ENCODE measurements at regions not wholly inside any gene's neighbourhood (a gene's known extent, or its start where the extent isn't known, plus 50 kb on each side); places are given as distances from the start of the nearest gene placed in this dataset.

DNA sequence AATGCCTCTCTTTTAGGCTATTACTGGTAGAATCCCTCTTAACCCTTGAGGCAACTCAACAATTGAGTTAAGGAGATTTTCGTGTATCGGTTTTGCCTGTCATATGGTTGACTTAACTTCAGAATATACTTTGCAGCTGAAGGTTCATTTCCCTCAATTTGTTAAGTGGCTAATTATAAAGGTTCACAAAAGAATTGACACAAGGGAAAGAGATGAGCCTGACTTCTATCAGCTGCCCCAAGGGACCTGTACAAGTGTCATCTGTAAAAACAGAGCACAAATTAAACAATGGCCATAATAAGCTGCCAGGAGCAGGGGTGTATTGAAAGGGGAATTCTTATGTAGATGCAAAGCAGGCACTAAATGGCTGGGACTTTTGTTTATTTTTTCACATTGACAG, 334.8 kb upstream of the OBI1 start:
- no peak overlapping the region for H3K4me3 Mint-ChIP-seq (ENCODE audit: low read depth, unreplicated experiment)
- no peaks in the 10 kb centered on the region for H3K36me3 Mint-ChIP-seq (ENCODE audit: insufficient read depth, unreplicated experiment)
- H3K9me3 Mint-ChIP-seq (ENCODE audit: low read depth, unreplicated experiment) = no peaks in the 10 kb centered on the region
- TF ChIP-seq, protein P1, sequence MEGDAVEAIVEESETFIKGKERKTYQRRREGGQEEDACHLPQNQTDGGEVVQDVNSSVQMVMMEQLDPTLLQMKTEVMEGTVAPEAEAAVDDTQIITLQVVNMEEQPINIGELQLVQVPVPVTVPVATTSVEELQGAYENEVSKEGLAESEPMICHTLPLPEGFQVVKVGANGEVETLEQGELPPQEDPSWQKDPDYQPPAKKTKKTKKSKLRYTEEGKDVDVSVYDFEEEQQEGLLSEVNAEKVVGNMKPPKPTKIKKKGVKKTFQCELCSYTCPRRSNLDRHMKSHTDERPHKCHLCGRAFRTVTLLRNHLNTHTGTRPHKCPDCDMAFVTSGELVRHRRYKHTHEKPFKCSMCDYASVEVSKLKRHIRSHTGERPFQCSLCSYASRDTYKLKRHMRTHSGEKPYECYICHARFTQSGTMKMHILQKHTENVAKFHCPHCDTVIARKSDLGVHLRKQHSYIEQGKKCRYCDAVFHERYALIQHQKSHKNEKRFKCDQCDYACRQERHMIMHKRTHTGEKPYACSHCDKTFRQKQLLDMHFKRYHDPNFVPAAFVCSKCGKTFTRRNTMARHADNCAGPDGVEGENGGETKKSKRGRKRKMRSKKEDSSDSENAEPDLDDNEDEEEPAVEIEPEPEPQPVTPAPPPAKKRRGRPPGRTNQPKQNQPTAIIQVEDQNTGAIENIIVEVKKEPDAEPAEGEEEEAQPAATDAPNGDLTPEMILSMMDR (IDR thresholded peaks at IDR 0.05; ENCODE audit: unreplicated experiment) = no peak
- no peak for DNase-seq
- H3K4me1 Mint-ChIP-seq (ENCODE audit: low read depth, unreplicated experiment) = no peaks in the 10 kb centered on the region
- BruUV-seq (replicated peaks) = no TSS peak
- intact Hi-C loops (cut with micrococcal nuclease; ENCODE audit: unreplicated experiment) = no loop called here
- no peaks in the 10 kb centered on the region for H3K27me3 Mint-ChIP-seq (ENCODE audit: unreplicated experiment)
- CTCF ChIA-PET = no interaction called here
- no peak overlapping the region for H3K27ac Mint-ChIP-seq (ENCODE audit: unreplicated experiment)

GRCh38 chr13:78981913-78982312, 323.0 kb upstream of the OBI1 start:
- DNase-seq = no peak
- no peak overlapping the region for H3K4me3 Mint-ChIP-seq (ENCODE audit: low read depth, unreplicated experiment)
- no TSS peak for BruUV-seq (replicated peaks)
- H3K36me3 Mint-ChIP-seq (ENCODE audit: insufficient read depth, unreplicated experiment) = no peaks in the 10 kb centered on the region
- TF ChIP-seq, protein P1 (IDR thresholded peaks at IDR 0.05; ENCODE audit: unreplicated experiment) = no peak
- no peaks in the 10 kb centered on the region for H3K27me3 Mint-ChIP-seq (ENCODE audit: unreplicated experiment)
- no peaks in the 10 kb centered on the region for H3K4me1 Mint-ChIP-seq (ENCODE audit: low read depth, unreplicated experiment)
- no peaks in the 10 kb centered on the region for H3K9me3 Mint-ChIP-seq (ENCODE audit: low read depth, unreplicated experiment)
- CTCF ChIA-PET = no interaction called here
- H3K27ac Mint-ChIP-seq (ENCODE audit: unreplicated experiment) = no peak overlapping the region
- intact Hi-C loops (cut with micrococcal nuclease; ENCODE audit: unreplicated experiment) = no loop called here

GRCh38 chr13:78979349-78979748, 320.4 kb upstream of the OBI1 start:
- Mint-ChIP-seq H3K27ac (ENCODE audit: unreplicated experiment) (no peak overlapping the region), H3K4me3 (ENCODE audit: low read depth, unreplicated experiment) (no peak overlapping the region), H3K4me1 (ENCODE audit: low read depth, unreplicated experiment) (no peaks in the 10 kb centered on the region), H3K36me3 (ENCODE audit: insufficient read depth, unreplicated experiment) (no peaks in the 10 kb centered on the region), H3K9me3 (ENCODE audit: low read depth, unreplicated experiment) (no peaks in the 10 kb centered on the region), H3K27me3 (ENCODE audit: unreplicated experiment) (no peaks in the 10 kb centered on the region)
- no TSS peak for BruUV-seq (replicated peaks)
- DNase-seq = no peak
- CTCF ChIA-PET = interaction anchor here (1.0 kb wide), 1 partner anchor 738 kb away, joined by 6 read pairs; no protein-coding TSS in a partner anchor
- TF ChIP-seq, protein P1 (IDR thresholded peaks at IDR 0.05; ENCODE audit: unreplicated experiment) = no peak
- intact Hi-C loops (cut with micrococcal nuclease; ENCODE audit: unreplicated experiment) = loop anchor here (5.0 to 10.0 kb wide), 2 partner anchors 105 to 662 kb away; no protein-coding TSS in a partner anchor

- TF ChIP-seq, protein P1 (IDR thresholded peaks at IDR 0.05; ENCODE audit: unreplicated experiment) = peak; percentile 17
- Mint-ChIP-seq H3K36me3 (ENCODE audit: insufficient read depth, unreplicated experiment) (no peaks in the 10 kb centered on the region), H3K27ac (ENCODE audit: unreplicated experiment) (no peak overlapping the region), H3K9me3 (ENCODE audit: low read depth, unreplicated experiment) (no peaks in the 10 kb centered on the region), H3K4me3 (ENCODE audit: low read depth, unreplicated experiment) (no peak overlapping the region), H3K27me3 (ENCODE audit: unreplicated experiment) (no peaks in the 10 kb centered on the region), H3K4me1 (ENCODE audit: low read depth, unreplicated experiment) (no peaks in the 10 kb centered on the region)
- CTCF ChIA-PET = interaction anchor here (0.6 to 1.3 kb wide), 4 partner anchors 75 to 841 kb away, joined by 3 to 6 read pairs (median 4); partner anchors contain the start of gene POU4F1
- peak; percentile 8 for DNase-seq
- no TSS peak for BruUV-seq (replicated peaks)
- intact Hi-C loops (cut with micrococcal nuclease; ENCODE audit: unreplicated experiment) = loop anchor here (1.0 to 10.0 kb wide), 4 partner anchors 104 to 841 kb away; no protein-coding TSS in a partner anchor
Measured at GRCh38 chr13:78978381-78978998, 319.5 kb upstream of the OBI1 start.
